Thyroid gland (tissue), 4 donors: ENCODE measurements at regions not wholly inside any gene's neighbourhood (a gene's known extent, or its start where the extent isn't known, plus 50 kb on each side); places are given as distances from the start of the nearest gene placed in this dataset.

Experiments used
- DNase-seq, 2 donors: peaks; one replicate each; pipeline ENCODE4 v3.0.0-alpha.2; 2019
- H3K27ac ChIP-seq, 3 donors: fragments of 200-600 bp; sonication (generic); 1 replicate in 2 of 3; 2 replicates in 1 of 3; pipeline ENCODE4 v1.5.1; 2016 to 2019; ENCODE audit warnings: mild to moderate bottlenecking in 1 of 3, moderate library complexity in 1 of 3
- H3K27me3 ChIP-seq: fragments of 200-600 bp; sonication (generic); one replicate; pipeline ENCODE4 v1.5.1; 2019
- H3K36me3 ChIP-seq, 2 donors: fragments of 200-600 bp; sonication (generic); one replicate each; pipeline ENCODE4 v1.5.1; 2016 to 2019
- H3K4me1 ChIP-seq, 2 donors: fragments of 200-600 bp; sonication (generic); one replicate each; pipeline ENCODE4 v1.5.1; 2017 to 2019
- H3K4me3 ChIP-seq, 3 donors: fragments of 200-600 bp; sonication (generic); replicated peaks in 1 of 3; 1 replicate in 2 of 3; 2 replicates in 1 of 3; pipeline ENCODE4 v1.5.1; 2016; ENCODE audit warnings: mild to moderate bottlenecking in 1 of 3
- H3K9me3 ChIP-seq: fragments of 200-600 bp; sonication (generic); one replicate; pipeline ENCODE4 v1.5.1; 2017
- POLR2A ChIP-seq, 2 donors: fragments of 450-650 bp; IDR thresholded peaks; one replicate each; pipeline ENCODE4 v1.6.1; 2017; ENCODE audit warnings: antibody characterized with exemption in 2 of 2, mild to moderate bottlenecking in 2 of 2, moderate library complexity in 1 of 2
- WGBS, 2 donors: methylation state at CpG; one replicate each; pipeline ENCODE4 v1.1.5; 2017; 5-methylcytosine and 5-hydroxymethylcytosine counted together
- intact Hi-C: fragments of 100-400 bp; cut with DNase I; formaldehyde crosslinking; loops from one replicate; pipeline ENCODE4 v1.15.1; 2023
- TF ChIP-seq, protein P1 (sequence below), 6 experiments: fragments of 200-600 bp in 3 of 6; fragments of 450-650 bp in 3 of 6; sonication (generic) in 3 of 6; IDR thresholded peaks; one replicate each; pipeline ENCODE4 v1.5.1; 2016 to 2019; ENCODE audit warnings: antibody characterized with exemption in 6 of 6, mild to moderate bottlenecking in 2 of 6, inconsistent platforms in 1 of 6, moderate library complexity in 1 of 6

DNA sequence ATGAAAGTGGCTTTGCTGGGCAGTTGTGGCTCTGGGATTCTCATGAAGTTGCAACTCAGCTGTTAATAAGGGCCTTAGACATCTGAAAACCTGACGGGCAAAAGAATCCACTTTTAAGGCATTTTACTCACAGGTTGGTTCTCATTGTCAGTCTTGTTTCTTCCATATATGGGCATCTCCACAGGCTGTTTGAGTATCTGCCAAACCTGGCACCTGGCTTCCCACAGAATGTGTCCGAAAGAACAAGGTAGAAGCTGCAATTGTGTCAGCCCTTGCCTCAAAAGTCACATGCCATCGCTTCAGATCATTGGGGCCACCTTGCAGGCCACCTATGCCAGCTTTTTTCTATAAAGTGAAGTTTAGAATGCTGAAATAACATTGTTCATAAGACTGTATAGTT is 102.4 kb downstream of the KCTD12 start:
- TF ChIP-seq POLR2A (IDR thresholded peaks at IDR 0.05), result no peak
- TF ChIP-seq, protein P1, sequence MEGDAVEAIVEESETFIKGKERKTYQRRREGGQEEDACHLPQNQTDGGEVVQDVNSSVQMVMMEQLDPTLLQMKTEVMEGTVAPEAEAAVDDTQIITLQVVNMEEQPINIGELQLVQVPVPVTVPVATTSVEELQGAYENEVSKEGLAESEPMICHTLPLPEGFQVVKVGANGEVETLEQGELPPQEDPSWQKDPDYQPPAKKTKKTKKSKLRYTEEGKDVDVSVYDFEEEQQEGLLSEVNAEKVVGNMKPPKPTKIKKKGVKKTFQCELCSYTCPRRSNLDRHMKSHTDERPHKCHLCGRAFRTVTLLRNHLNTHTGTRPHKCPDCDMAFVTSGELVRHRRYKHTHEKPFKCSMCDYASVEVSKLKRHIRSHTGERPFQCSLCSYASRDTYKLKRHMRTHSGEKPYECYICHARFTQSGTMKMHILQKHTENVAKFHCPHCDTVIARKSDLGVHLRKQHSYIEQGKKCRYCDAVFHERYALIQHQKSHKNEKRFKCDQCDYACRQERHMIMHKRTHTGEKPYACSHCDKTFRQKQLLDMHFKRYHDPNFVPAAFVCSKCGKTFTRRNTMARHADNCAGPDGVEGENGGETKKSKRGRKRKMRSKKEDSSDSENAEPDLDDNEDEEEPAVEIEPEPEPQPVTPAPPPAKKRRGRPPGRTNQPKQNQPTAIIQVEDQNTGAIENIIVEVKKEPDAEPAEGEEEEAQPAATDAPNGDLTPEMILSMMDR (IDR thresholded peaks at IDR 0.05), result no peak
- Histone ChIP-seq H3K4me3 (no peak overlapping the region), H3K4me1 (no peaks in the 10 kb centered on the region), H3K27ac (no peak overlapping the region), H3K36me3 (no peaks in the 10 kb centered on the region), H3K27me3 (no peaks in the 10 kb centered on the region), H3K9me3 (no peaks in the 10 kb centered on the region)
- intact Hi-C loops, result no loop called here
- DNase-seq, result no peak
- 43 to 63% methylated on average over 3 of the region's 3 CpGs for WGBS, 2 donors

DNA sequence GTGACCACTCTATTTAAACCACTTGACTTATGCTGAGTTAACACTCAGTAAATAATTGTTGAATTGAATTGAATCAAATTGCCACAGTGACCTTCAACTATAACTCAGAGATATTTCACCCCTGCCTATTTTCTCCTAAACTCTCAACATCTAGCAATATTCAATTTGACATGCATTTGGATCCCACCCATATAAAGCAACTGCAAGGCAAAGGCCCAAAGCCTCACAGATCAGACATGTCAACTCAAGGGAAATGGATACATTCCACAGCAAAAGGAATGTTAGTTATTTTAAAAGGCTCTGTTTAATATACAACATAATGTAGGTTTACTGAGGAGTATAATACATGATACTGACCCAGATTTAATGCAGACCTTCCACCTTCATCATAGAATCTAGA is 107.4 kb downstream of the KCTD12 start:
- H3K4me3 ChIP-seq, result no peak overlapping the region
- no peaks in the 10 kb centered on the region for H3K4me1 ChIP-seq
- no peaks in the 10 kb centered on the region for H3K9me3 ChIP-seq
- no peak for DNase-seq
- no peaks in the 10 kb centered on the region for H3K36me3 ChIP-seq
- no peak overlapping the region for H3K27ac ChIP-seq
- H3K27me3 ChIP-seq, result no peaks in the 10 kb centered on the region
- intact Hi-C loops, result no loop called here
- TF ChIP-seq, protein P1 (IDR thresholded peaks at IDR 0.05), result no peak
- TF ChIP-seq POLR2A (IDR thresholded peaks at IDR 0.05), result no peak

DNA sequence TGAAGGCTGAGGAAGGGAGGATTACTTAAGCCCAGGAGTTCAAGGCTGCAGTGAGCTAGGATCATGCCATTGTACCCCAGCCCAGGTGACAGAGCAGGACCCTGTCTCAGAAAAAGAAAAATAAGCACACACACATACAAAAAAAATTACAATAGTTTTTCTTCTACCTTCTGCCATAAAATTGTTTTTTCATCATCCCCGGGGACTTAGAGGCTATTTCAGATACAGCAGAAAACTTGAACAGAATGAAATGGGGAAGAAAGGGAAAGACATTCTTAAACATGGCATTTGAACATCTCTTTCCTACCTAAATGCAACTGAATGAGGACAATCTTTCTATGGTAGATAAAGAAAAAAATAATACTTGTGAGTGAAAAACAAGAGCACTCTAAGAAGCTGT is 109.1 kb downstream of the KCTD12 start:
- TF ChIP-seq, protein P1 (IDR thresholded peaks at IDR 0.05), result no peak
- TF ChIP-seq POLR2A (IDR thresholded peaks at IDR 0.05), result no peak
- Histone ChIP-seq H3K27me3 (no peaks in the 10 kb centered on the region), H3K4me3 (no peak overlapping the region), H3K9me3 (no peaks in the 10 kb centered on the region), H3K36me3 (no peaks in the 10 kb centered on the region), H3K4me1 (no peaks in the 10 kb centered on the region), H3K27ac (no peak overlapping the region)
- intact Hi-C loops, result no loop called here
- 87 to 91% methylated on average over 1 of the region's 1 CpG for WGBS, 2 donors
- DNase-seq, result no peak

DNA sequence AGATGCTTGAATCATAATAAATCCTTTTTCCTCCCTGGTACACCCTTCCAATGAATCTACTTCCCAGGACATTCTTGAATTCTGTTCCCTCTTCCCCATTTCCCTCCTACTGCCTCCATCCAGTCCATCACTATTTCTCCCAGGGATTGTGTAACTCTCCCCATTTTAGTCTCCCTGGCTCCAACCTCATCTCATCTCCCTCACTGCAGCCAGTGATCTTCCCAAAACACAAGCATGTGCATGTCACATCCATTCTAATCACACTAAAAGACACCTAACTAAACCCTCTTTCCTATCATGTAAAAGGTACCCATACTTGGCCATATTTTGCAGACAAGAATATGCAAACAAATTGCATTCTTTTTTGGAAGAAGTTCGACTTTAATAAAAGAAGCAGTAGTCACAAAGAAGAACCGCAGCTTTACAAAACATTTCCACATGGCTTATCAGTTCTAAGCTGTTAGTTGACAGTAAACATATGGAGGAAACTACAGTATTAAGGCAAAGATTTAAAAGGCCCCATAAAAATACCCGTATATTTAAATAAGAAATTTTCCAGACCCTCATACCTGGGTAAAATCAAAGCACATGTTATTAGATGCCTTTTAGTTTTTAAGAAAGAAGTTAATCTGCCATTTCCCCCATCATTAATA is 111.0 kb downstream of the KCTD12 start:
- no peak overlapping the region for H3K4me3 ChIP-seq
- no peaks in the 10 kb centered on the region for H3K36me3 ChIP-seq
- intact Hi-C loops, result no loop called here
- no peaks in the 10 kb centered on the region for H3K9me3 ChIP-seq
- DNase-seq, result no peak
- no peak overlapping the region for H3K27ac ChIP-seq
- no peak for TF ChIP-seq POLR2A (IDR thresholded peaks at IDR 0.05)
- TF ChIP-seq, protein P1 (IDR thresholded peaks at IDR 0.05), result no peak
- H3K27me3 ChIP-seq, result no peaks in the 10 kb centered on the region
- no peaks in the 10 kb centered on the region for H3K4me1 ChIP-seq
- WGBS, 2 donors, result 73 to 77% methylated on average over 3 of the region's 3 CpGs

DNA sequence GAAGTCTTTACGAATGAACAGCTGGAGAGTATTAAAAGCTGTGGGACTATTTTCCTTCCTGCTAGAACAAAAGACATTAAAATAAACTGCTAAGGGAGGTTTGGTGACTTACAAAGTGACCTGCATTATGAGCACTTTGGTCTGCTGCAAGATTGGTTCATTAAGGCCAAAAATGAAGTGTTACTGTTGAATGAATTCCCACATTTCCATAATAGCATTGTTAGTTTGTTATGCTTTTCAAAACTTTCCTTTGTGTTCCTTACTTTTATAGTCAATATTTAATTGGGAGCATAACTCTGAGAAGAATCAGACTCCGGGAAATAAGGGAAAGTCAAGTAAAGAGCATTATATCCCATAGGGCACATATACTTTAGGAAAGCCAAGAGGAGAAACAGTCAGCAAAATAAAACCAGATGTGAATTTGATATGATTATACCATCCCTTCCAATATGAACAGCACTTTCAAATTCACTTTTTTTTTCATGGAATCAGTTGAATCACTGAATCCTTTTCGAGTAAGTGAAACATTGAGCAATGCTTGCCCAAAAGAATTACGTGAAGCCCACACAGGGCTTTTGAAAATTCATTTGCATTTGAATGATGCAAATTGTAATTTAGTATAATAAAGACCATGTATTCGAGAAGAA is 112.6 kb downstream of the KCTD12 start:
- Histone ChIP-seq H3K27me3 (no peaks in the 10 kb centered on the region), H3K4me1 (no peaks in the 10 kb centered on the region), H3K36me3 (no peaks in the 10 kb centered on the region), H3K4me3 (no peak overlapping the region), H3K9me3 (no peaks in the 10 kb centered on the region), H3K27ac (no peak overlapping the region)
- intact Hi-C loops, result no loop called here
- TF ChIP-seq POLR2A (IDR thresholded peaks at IDR 0.05), result no peak
- TF ChIP-seq, protein P1 (IDR thresholded peaks at IDR 0.05), result no peak
- DNase-seq, result no peak
- WGBS, 2 donors, result 74 to 83% methylated on average over 5 of the region's 5 CpGs
